ENCODE measurements at regions not wholly inside any gene's neighbourhood (a gene's known extent, or its start where the extent isn't known, plus 50 kb on each side); places are given as distances from the start of the nearest gene placed in this dataset.
"Not testable (repeated sequence)": the region's sequence is repeated elsewhere in the genome, so short reads cannot be mapped to it uniquely, and the experiment has no call there.

- H3K4me3 Mint-ChIP-seq; H3K27ac Mint-ChIP-seq; H3K4me1 Mint-ChIP-seq; H3K9me3 Mint-ChIP-seq; H3K36me3 Mint-ChIP-seq (ENCODE audit: low read depth); DNase-seq; intact Hi-C loops (cut with micrococcal nuclease); H3K27me3 Mint-ChIP-seq: not testable (repeated sequence)
Observed at GRCh38 chr1:144049365-144049764, 77.6 kb upstream of the FAM72C start.

- H3K36me3 Mint-ChIP-seq (ENCODE audit: low read depth); H3K27me3 Mint-ChIP-seq; DNase-seq; H3K27ac Mint-ChIP-seq; H3K9me3 Mint-ChIP-seq; H3K4me1 Mint-ChIP-seq; H3K4me3 Mint-ChIP-seq; intact Hi-C loops (cut with micrococcal nuclease): not testable (repeated sequence)
Observed at GRCh38 chr1:144046645-144047044, 74.9 kb upstream of the FAM72C start.

- H3K4me1 Mint-ChIP-seq; H3K9me3 Mint-ChIP-seq; H3K27me3 Mint-ChIP-seq; H3K27ac Mint-ChIP-seq; intact Hi-C loops (cut with micrococcal nuclease); H3K36me3 Mint-ChIP-seq (ENCODE audit: low read depth); H3K4me3 Mint-ChIP-seq: not testable (repeated sequence)
- peak; percentile 91 for DNase-seq
Observed at GRCh38 chr1:144045751-144046546, 74.2 kb upstream of the FAM72C start.

GRCh38 chr1:144042251-144042650, 70.5 kb upstream of the FAM72C start:
- H3K27ac Mint-ChIP-seq; H3K9me3 Mint-ChIP-seq; H3K4me1 Mint-ChIP-seq; H3K4me3 Mint-ChIP-seq; intact Hi-C loops (cut with micrococcal nuclease); H3K27me3 Mint-ChIP-seq; H3K36me3 Mint-ChIP-seq (ENCODE audit: low read depth); DNase-seq: not testable (repeated sequence)

GRCh38 chr1:144040293-144040692, 68.5 kb upstream of the FAM72C start:
- H3K4me1 Mint-ChIP-seq; H3K27ac Mint-ChIP-seq; H3K27me3 Mint-ChIP-seq; DNase-seq; H3K4me3 Mint-ChIP-seq; H3K9me3 Mint-ChIP-seq; H3K36me3 Mint-ChIP-seq (ENCODE audit: low read depth); intact Hi-C loops (cut with micrococcal nuclease): not testable (repeated sequence)

GRCh38 chr1:144034045-144034444, 62.3 kb upstream of the FAM72C start:
- H3K36me3 Mint-ChIP-seq (ENCODE audit: low read depth); H3K4me1 Mint-ChIP-seq; H3K4me3 Mint-ChIP-seq; H3K9me3 Mint-ChIP-seq; intact Hi-C loops (cut with micrococcal nuclease); DNase-seq; H3K27ac Mint-ChIP-seq; H3K27me3 Mint-ChIP-seq: not testable (repeated sequence)

GRCh38 chr1:144031550-144031949, 59.8 kb upstream of the FAM72C start:
- H3K36me3 Mint-ChIP-seq (ENCODE audit: low read depth); H3K9me3 Mint-ChIP-seq; H3K4me3 Mint-ChIP-seq; H3K4me1 Mint-ChIP-seq; intact Hi-C loops (cut with micrococcal nuclease); H3K27ac Mint-ChIP-seq; DNase-seq; H3K27me3 Mint-ChIP-seq: not testable (repeated sequence)

- H3K9me3 Mint-ChIP-seq; DNase-seq; H3K4me3 Mint-ChIP-seq; H3K4me1 Mint-ChIP-seq; H3K36me3 Mint-ChIP-seq (ENCODE audit: low read depth); H3K27me3 Mint-ChIP-seq; H3K27ac Mint-ChIP-seq; intact Hi-C loops (cut with micrococcal nuclease): not testable (repeated sequence)
Observed at GRCh38 chr1:144026022-144026421, 54.2 kb upstream of the FAM72C start.

GRCh38 chr1:144021690-144022384, 50.1 kb upstream of the FAM72C start:
- H3K36me3 Mint-ChIP-seq (ENCODE audit: low read depth); H3K4me3 Mint-ChIP-seq; H3K9me3 Mint-ChIP-seq; H3K4me1 Mint-ChIP-seq; intact Hi-C loops (cut with micrococcal nuclease); H3K27ac Mint-ChIP-seq; H3K27me3 Mint-ChIP-seq: not testable (repeated sequence)
- peak; percentile 42 for DNase-seq

Data from activated CD4-positive, alpha-beta T cell treated with anti-CD3 and anti-CD28 coated beads, Interleukin-2, amount 10 ng/mL, durations not matched to agents 24 days and 14 days (primary cell).